Suprapubic skin (tissue), 4 donors: ENCODE measurements at regions not wholly inside any gene's neighbourhood (a gene's known extent, or its start where the extent isn't known, plus 50 kb on each side); places are given as distances from the start of the nearest gene placed in this dataset.

ENCODE experiments used
- DNase-seq, 2 donors: peaks; one replicate each; pipeline ENCODE4 v3.0.0-alpha.2; 2019; ENCODE audit warnings: low spot score in 2 of 2
- H3K27ac ChIP-seq: fragments of 200-600 bp; sonication (generic); one replicate; pipeline ENCODE4 v1.5.1; 2019
- H3K27me3 ChIP-seq: fragments of 200-600 bp; sonication (generic); one replicate; pipeline ENCODE4 v1.5.1; 2019
- H3K36me3 ChIP-seq: fragments of 200-600 bp; sonication (generic); one replicate; pipeline ENCODE4 v1.5.1; 2019
- H3K4me1 ChIP-seq: fragments of 200-600 bp; sonication (generic); one replicate; pipeline ENCODE4 v1.5.1; 2019
- H3K4me3 ChIP-seq: fragments of 200-600 bp; sonication (generic); one replicate; pipeline ENCODE4 v1.5.1; 2019; ENCODE audit warnings: mild to moderate bottlenecking
- H3K9me3 ChIP-seq: fragments of 200-600 bp; sonication (generic); one replicate; pipeline ENCODE4 v1.5.1; 2019
- EP300 ChIP-seq: sonication (generic); formaldehyde crosslinking; IDR thresholded peaks from one replicate; pipeline ENCODE4 v1.6.1; 2017; ENCODE audit warnings: antibody characterized with exemption
- POLR2A ChIP-seq, 2 donors: fragments of 450-650 bp; IDR thresholded peaks; one replicate each; pipeline ENCODE4 v1.6.1; 2017; ENCODE audit warnings: antibody characterized with exemption in 2 of 2, mild to moderate bottlenecking in 2 of 2, moderate library complexity in 2 of 2
- POLR2AphosphoS5 ChIP-seq, 3 donors: sonication (generic); formaldehyde crosslinking; IDR thresholded peaks; one replicate each; pipeline ENCODE4 v1.6.1; 2017; ENCODE audit warnings: antibody characterized with exemption in 3 of 3
- WGBS: methylation state at CpG from one replicate; pipeline ENCODE4 v1.1.5; 2018; 5-methylcytosine and 5-hydroxymethylcytosine counted together
- TF ChIP-seq, protein P1 (sequence below), 2 donors: fragments of 200-600 bp in 1 of 2; fragments of 450-650 bp in 1 of 2; sonication (generic) in 1 of 2; IDR thresholded peaks; one replicate each; pipeline ENCODE4 v1.5.1; 2016 to 2019; ENCODE audit warnings: antibody characterized with exemption in 2 of 2, mild to moderate bottlenecking in 1 of 2, moderate library complexity in 1 of 2

DNA sequence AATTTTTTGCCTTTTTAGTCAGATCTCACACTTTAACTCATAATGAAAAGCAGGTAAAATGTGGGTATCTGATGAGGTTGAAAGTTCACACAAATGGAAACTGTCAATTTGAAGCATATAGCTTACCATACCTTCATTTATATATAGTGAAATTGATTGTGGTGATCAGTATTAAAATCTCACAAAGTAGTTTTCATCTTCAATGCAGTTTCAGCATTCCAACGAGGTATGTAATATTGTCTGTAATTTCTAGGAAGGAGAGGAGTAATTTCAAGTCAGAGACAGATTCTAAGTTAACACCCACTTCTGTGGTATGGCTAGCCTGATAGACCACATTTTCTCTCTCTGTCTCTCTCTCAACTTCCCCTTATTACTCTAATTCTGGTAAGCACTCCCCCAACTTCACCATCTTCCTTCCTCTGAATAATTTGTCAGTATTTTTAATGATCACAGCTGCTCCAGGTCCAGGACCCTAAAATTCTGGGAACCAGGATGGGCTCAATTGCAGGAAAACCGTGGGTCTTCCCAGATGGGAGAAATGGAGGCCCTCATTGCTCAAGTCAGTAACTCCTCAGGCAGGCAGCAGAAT, 455.7 kb downstream of the FGF9 start:
- TF ChIP-seq POLR2A (IDR thresholded peaks at IDR 0.05) (no peak), EP300 (no peak), POLR2AphosphoS5 (IDR thresholded peaks at IDR 0.05) (no peak)
- WGBS, result 23% methylated on average over 2 of the region's 2 CpGs

GRCh38 chr13:22127277-22128164, 456.6 kb downstream of the FGF9 start:
- H3K4me1 ChIP-seq, result no peaks in the 10 kb centered on the region
- no peaks in the 10 kb centered on the region for H3K27me3 ChIP-seq
- no peak overlapping the region for H3K27ac ChIP-seq
- 64% methylated on average over 5 of the region's 5 CpGs for WGBS
- TF ChIP-seq POLR2AphosphoS5 (IDR thresholded peaks at IDR 0.05) (no peak), POLR2A (IDR thresholded peaks at IDR 0.05) (no peak), EP300 (no peak)
- TF ChIP-seq, protein P1, sequence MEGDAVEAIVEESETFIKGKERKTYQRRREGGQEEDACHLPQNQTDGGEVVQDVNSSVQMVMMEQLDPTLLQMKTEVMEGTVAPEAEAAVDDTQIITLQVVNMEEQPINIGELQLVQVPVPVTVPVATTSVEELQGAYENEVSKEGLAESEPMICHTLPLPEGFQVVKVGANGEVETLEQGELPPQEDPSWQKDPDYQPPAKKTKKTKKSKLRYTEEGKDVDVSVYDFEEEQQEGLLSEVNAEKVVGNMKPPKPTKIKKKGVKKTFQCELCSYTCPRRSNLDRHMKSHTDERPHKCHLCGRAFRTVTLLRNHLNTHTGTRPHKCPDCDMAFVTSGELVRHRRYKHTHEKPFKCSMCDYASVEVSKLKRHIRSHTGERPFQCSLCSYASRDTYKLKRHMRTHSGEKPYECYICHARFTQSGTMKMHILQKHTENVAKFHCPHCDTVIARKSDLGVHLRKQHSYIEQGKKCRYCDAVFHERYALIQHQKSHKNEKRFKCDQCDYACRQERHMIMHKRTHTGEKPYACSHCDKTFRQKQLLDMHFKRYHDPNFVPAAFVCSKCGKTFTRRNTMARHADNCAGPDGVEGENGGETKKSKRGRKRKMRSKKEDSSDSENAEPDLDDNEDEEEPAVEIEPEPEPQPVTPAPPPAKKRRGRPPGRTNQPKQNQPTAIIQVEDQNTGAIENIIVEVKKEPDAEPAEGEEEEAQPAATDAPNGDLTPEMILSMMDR (IDR thresholded peaks at IDR 0.05), result no peak
- H3K36me3 ChIP-seq, result no peaks in the 10 kb centered on the region
- no peaks in the 10 kb centered on the region for H3K9me3 ChIP-seq
- DNase-seq, result no peak
- H3K4me3 ChIP-seq, result no peak overlapping the region

More for the DNA sequence above, 455.7 kb downstream of the FGF9 start:
- no peaks in the 10 kb centered on the region for H3K4me1 ChIP-seq
- no peaks in the 10 kb centered on the region for H3K27me3 ChIP-seq
- H3K9me3 ChIP-seq, result no peaks in the 10 kb centered on the region
- H3K36me3 ChIP-seq, result no peaks in the 10 kb centered on the region
- H3K27ac ChIP-seq, result no peak overlapping the region
- no peak overlapping the region for H3K4me3 ChIP-seq
- DNase-seq, result no peak

DNA sequence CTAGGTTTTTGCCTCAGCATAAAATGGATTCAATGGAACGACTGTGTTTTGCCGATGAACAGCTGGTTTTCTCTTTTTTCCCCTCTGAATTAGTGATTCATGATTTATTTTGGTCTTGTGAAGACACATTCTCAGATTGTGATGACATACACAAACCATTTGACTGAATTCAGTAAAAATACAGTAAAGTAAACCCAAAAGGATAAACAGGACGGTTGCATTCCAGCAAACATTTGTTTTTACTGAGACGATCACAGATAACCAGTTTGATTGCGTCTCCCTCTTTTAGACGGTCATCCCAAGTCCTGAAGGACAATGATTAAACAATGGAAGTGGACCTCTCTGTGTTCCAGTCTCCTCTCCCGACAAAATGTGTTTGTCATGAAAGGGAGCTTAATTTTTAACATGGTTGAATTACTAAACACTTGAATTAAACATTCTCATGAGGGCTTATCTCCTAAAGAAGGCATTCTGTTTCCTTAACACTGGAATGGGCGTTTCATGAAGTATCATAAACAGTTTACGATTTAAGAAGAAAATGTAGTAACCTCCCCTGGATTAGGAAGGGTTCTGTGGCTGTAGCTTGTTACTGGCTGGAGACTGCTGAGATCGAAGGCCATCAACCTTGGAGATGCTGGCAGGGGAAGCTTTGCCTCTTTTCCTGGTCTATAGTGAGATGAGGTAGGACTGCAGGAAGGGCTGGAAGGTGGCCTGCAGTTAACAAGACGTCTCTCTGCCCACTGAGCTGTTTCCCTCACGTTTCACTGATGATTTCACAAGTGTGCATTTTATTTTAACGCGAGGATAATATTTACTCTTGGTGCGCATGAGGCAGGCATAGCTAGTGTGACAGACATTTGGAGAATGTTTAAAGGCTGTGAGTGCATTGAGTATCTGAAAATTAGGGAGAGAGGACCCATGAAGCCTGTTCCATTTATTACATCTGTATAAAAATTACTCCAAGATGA, 457.9 kb downstream of the FGF9 start:
- TF ChIP-seq, protein P1 (IDR thresholded peaks at IDR 0.05), result no peak
- TF ChIP-seq POLR2AphosphoS5 (IDR thresholded peaks at IDR 0.05) (no peak), EP300 (no peak), POLR2A (IDR thresholded peaks at IDR 0.05) (no peak)
- WGBS, result 77% methylated on average over 15 of the region's 15 CpGs

GRCh38 chr13:22130254-22130653, 459.4 kb downstream of the FGF9 start:
- Histone ChIP-seq H3K27ac (no peak overlapping the region), H3K9me3 (no peaks in the 10 kb centered on the region), H3K27me3 (no peaks in the 10 kb centered on the region), H3K36me3 (no peaks in the 10 kb centered on the region), H3K4me1 (no peaks in the 10 kb centered on the region), H3K4me3 (no peak overlapping the region)
- TF ChIP-seq POLR2AphosphoS5 (IDR thresholded peaks at IDR 0.05) (no peak), POLR2A (IDR thresholded peaks at IDR 0.05) (no peak), EP300 (no peak)
- TF ChIP-seq, protein P1 (IDR thresholded peaks at IDR 0.05), result no peak
- DNase-seq, result no peak
- 85% methylated on average over 1 of the region's 1 CpG for WGBS

More for the DNA sequence above, 457.9 kb downstream of the FGF9 start:
- no peaks in the 10 kb centered on the region for H3K4me1 ChIP-seq
- no peak overlapping the region for H3K27ac ChIP-seq
- H3K27me3 ChIP-seq, result no peaks in the 10 kb centered on the region
- H3K9me3 ChIP-seq, result no peaks in the 10 kb centered on the region
- no peak overlapping the region for H3K4me3 ChIP-seq
- no peaks in the 10 kb centered on the region for H3K36me3 ChIP-seq
- no peak for DNase-seq

DNA sequence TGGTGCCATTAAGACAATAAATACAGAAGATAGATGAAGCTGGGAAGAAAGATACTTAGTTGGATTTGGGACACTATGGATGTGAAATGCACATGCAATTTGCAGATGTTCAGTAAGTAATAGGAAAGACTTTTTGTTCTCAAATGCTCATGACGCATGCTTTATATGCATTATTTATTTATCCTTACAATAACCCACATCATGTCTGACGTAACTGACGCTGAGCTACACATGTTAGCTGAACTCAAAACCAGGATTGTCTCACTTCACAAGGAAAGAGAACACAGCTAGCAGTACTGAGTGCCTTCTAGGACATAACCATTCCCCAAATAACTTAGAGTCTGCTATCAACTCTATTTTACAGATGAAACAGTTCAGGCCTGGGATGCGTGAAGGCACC, 463.4 kb downstream of the FGF9 start:
- no peak overlapping the region for H3K27ac ChIP-seq
- DNase-seq, result no peak
- H3K27me3 ChIP-seq, result no peaks in the 10 kb centered on the region
- WGBS, result 90% methylated on average over 4 of the region's 4 CpGs
- no peaks in the 10 kb centered on the region for H3K4me1 ChIP-seq
- TF ChIP-seq, protein P1 (IDR thresholded peaks at IDR 0.05), result no peak
- no peak for TF ChIP-seq POLR2AphosphoS5 (IDR thresholded peaks at IDR 0.05)
- no peak for TF ChIP-seq EP300
- no peak for TF ChIP-seq POLR2A (IDR thresholded peaks at IDR 0.05)
- no peaks in the 10 kb centered on the region for H3K9me3 ChIP-seq
- no peak overlapping the region for H3K4me3 ChIP-seq
- H3K36me3 ChIP-seq, result no peaks in the 10 kb centered on the region
